ENCODE measurements at regions not wholly inside any gene's neighbourhood (a gene's known extent, or its start where the extent isn't known, plus 50 kb on each side); places are given as distances from the start of the nearest gene placed in this dataset.

DNA sequence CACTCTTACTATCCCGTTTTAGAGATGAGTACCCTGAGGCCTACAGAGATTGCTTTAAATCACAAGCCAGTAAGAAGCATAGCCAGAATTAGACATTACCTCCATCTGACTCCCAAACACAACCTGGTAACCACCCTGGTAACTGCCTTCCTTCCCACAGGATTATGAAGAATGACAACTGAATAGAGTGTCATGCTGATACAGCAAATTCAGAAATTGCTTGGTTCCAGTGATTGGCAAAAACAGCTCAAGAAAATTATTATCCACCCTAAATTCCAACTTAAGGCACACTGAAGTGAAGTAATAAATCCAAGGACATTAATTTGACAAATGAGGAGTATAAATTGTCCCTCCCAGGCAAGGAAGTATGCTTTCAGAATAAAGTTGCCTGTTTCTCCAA, 195.8 kb upstream of the RBMS1 start:
- TF ChIP-seq, protein P1, sequence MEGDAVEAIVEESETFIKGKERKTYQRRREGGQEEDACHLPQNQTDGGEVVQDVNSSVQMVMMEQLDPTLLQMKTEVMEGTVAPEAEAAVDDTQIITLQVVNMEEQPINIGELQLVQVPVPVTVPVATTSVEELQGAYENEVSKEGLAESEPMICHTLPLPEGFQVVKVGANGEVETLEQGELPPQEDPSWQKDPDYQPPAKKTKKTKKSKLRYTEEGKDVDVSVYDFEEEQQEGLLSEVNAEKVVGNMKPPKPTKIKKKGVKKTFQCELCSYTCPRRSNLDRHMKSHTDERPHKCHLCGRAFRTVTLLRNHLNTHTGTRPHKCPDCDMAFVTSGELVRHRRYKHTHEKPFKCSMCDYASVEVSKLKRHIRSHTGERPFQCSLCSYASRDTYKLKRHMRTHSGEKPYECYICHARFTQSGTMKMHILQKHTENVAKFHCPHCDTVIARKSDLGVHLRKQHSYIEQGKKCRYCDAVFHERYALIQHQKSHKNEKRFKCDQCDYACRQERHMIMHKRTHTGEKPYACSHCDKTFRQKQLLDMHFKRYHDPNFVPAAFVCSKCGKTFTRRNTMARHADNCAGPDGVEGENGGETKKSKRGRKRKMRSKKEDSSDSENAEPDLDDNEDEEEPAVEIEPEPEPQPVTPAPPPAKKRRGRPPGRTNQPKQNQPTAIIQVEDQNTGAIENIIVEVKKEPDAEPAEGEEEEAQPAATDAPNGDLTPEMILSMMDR (optimal IDR thresholded peaks at IDR 0.05 in 1 of 3, IDR thresholded peaks at IDR 0.05 in 1 of 3, conservative IDR thresholded peaks at IDR 0.05 in 1 of 3; ENCODE audit: extremely low read depth in 1 of 3, insufficient read depth in 2 of 3, low read length in 3 of 3): no peak
- TF ChIP-seq EZH2 (IDR thresholded peaks at IDR 0.05; ENCODE audit: low read length): no peak

Measured in keratinocyte (primary cell).